ENCODE measurements at regions not wholly inside any gene's neighbourhood (a gene's known extent, or its start where the extent isn't known, plus 50 kb on each side); places are given as distances from the start of the nearest gene placed in this dataset.

- 92 to 100% methylated on average over 1 to 2 of the region's 3 CpGs for WGBS, 2 experiments (ENCODE audit: insufficient coverage in 2 of 2)
- peaks cover 2% of the 10 kb centered on the region for H3K4me1 ChIP-seq (ENCODE audit: control insufficient read depth, insufficient read depth, low read length, poor library complexity, severe bottlenecking)
- H3K27ac ChIP-seq (ENCODE audit: low read depth, low read length, severe bottlenecking), result no peak overlapping the region
- H3K36me3 ChIP-seq (ENCODE audit: control insufficient read depth, insufficient read depth, low read length), result no peaks in the 10 kb centered on the region
- H3K9me3 ChIP-seq (ENCODE audit: control insufficient read depth, low read length), result no peaks in the 10 kb centered on the region
- H3K4me3 ChIP-seq (ENCODE audit: extremely low read depth, insufficient read depth, low read length, poor library complexity, severe bottlenecking), result no peak overlapping the region
Measured at GRCh38 chr15:31802761-31803160, 227.6 kb upstream of the CHRNA7 start.

- H3K4me1 ChIP-seq (ENCODE audit: control insufficient read depth, insufficient read depth, low read length, poor library complexity, severe bottlenecking), result peaks cover 2% of the 10 kb centered on the region
Measured at GRCh38 chr15:31803388-31803884, 226.9 kb upstream of the CHRNA7 start.

GRCh38 chr15:31805090-31805662 lies 225.1 kb upstream of the CHRNA7 start:
- Histone ChIP-seq H3K4me1 (ENCODE audit: control insufficient read depth, insufficient read depth, low read length, poor library complexity, severe bottlenecking) (peaks cover 2% of the 10 kb centered on the region), H3K4me3 (ENCODE audit: extremely low read depth, insufficient read depth, low read length, poor library complexity, severe bottlenecking) (no peak overlapping the region), H3K27ac (ENCODE audit: low read depth, low read length, severe bottlenecking) (no peak overlapping the region), H3K9me3 (ENCODE audit: control insufficient read depth, low read length) (no peaks in the 10 kb centered on the region), H3K36me3 (ENCODE audit: control insufficient read depth, insufficient read depth, low read length) (no peaks in the 10 kb centered on the region)
- WGBS, 2 experiments (ENCODE audit: insufficient coverage in 2 of 2), result 73% methylated on average over 2 of the region's 5 CpGs; no CpG with 5 or more reads in 1 of the 2 experiments

More at GRCh38 chr15:31803388-31803884, 226.9 kb upstream of the CHRNA7 start:
- WGBS, 2 experiments (ENCODE audit: insufficient coverage in 2 of 2), result 83 to 100% methylated on average over 2 of the region's 3 CpGs
- H3K36me3 ChIP-seq (ENCODE audit: control insufficient read depth, insufficient read depth, low read length), result no peaks in the 10 kb centered on the region
- no peak overlapping the region for H3K27ac ChIP-seq (ENCODE audit: low read depth, low read length, severe bottlenecking)
- H3K9me3 ChIP-seq (ENCODE audit: control insufficient read depth, low read length), result no peaks in the 10 kb centered on the region
- no peak overlapping the region for H3K4me3 ChIP-seq (ENCODE audit: extremely low read depth, insufficient read depth, low read length, poor library complexity, severe bottlenecking)

GRCh38 chr15:31806106-31806505 lies 224.2 kb upstream of the CHRNA7 start:
- Histone ChIP-seq H3K36me3 (ENCODE audit: control insufficient read depth, insufficient read depth, low read length) (no peaks in the 10 kb centered on the region), H3K9me3 (ENCODE audit: control insufficient read depth, low read length) (no peaks in the 10 kb centered on the region), H3K4me3 (ENCODE audit: extremely low read depth, insufficient read depth, low read length, poor library complexity, severe bottlenecking) (no peak overlapping the region), H3K27ac (ENCODE audit: low read depth, low read length, severe bottlenecking) (no peak overlapping the region), H3K4me1 (ENCODE audit: control insufficient read depth, insufficient read depth, low read length, poor library complexity, severe bottlenecking) (peaks cover 2% of the 10 kb centered on the region)

- no peak overlapping the region for H3K4me3 ChIP-seq (ENCODE audit: extremely low read depth, insufficient read depth, low read length, poor library complexity, severe bottlenecking)
Measured at GRCh38 chr15:31811641-31812040, 218.7 kb upstream of the CHRNA7 start.

GRCh38 chr15:31814082-31814481 lies 216.2 kb upstream of the CHRNA7 start:
- H3K27ac ChIP-seq (ENCODE audit: low read depth, low read length, severe bottlenecking), result no peak overlapping the region
- 60 to 92% methylated on average over 3 to 4 of the region's 5 CpGs for WGBS, 2 experiments (ENCODE audit: insufficient coverage in 2 of 2)
- no peaks in the 10 kb centered on the region for H3K9me3 ChIP-seq (ENCODE audit: control insufficient read depth, low read length)
- H3K4me1 ChIP-seq (ENCODE audit: control insufficient read depth, insufficient read depth, low read length, poor library complexity, severe bottlenecking), result no peaks in the 10 kb centered on the region
- H3K36me3 ChIP-seq (ENCODE audit: control insufficient read depth, insufficient read depth, low read length), result no peaks in the 10 kb centered on the region
- no peak overlapping the region for H3K4me3 ChIP-seq (ENCODE audit: extremely low read depth, insufficient read depth, low read length, poor library complexity, severe bottlenecking)

More at GRCh38 chr15:31811641-31812040, 218.7 kb upstream of the CHRNA7 start:
- Histone ChIP-seq H3K27ac (ENCODE audit: low read depth, low read length, severe bottlenecking) (no peak overlapping the region), H3K36me3 (ENCODE audit: control insufficient read depth, insufficient read depth, low read length) (no peaks in the 10 kb centered on the region), H3K4me1 (ENCODE audit: control insufficient read depth, insufficient read depth, low read length, poor library complexity, severe bottlenecking) (no peaks in the 10 kb centered on the region), H3K9me3 (ENCODE audit: control insufficient read depth, low read length) (no peaks in the 10 kb centered on the region)
- 90 to 91% methylated on average over 8 of the region's 10 CpGs for WGBS, 2 experiments (ENCODE audit: insufficient coverage in 2 of 2)

- WGBS, 2 experiments (ENCODE audit: insufficient coverage in 2 of 2), result 89 to 91% methylated on average over 8 to 9 of the region's 15 CpGs
- H3K4me3 ChIP-seq (ENCODE audit: extremely low read depth, insufficient read depth, low read length, poor library complexity, severe bottlenecking), result no peak overlapping the region
- H3K36me3 ChIP-seq (ENCODE audit: control insufficient read depth, insufficient read depth, low read length), result no peaks in the 10 kb centered on the region
- H3K27ac ChIP-seq (ENCODE audit: low read depth, low read length, severe bottlenecking), result no peak overlapping the region
- no peaks in the 10 kb centered on the region for H3K9me3 ChIP-seq (ENCODE audit: control insufficient read depth, low read length)
- no peaks in the 10 kb centered on the region for H3K4me1 ChIP-seq (ENCODE audit: control insufficient read depth, insufficient read depth, low read length, poor library complexity, severe bottlenecking)
Measured at GRCh38 chr15:31815411-31816155, 214.7 kb upstream of the CHRNA7 start.

GRCh38 chr15:31822463-31822862 lies 207.9 kb upstream of the CHRNA7 start:
- no peak overlapping the region for H3K4me3 ChIP-seq (ENCODE audit: extremely low read depth, insufficient read depth, low read length, poor library complexity, severe bottlenecking)
- WGBS, 2 experiments (ENCODE audit: insufficient coverage in 2 of 2), result 92% methylated on average over 1 of the region's 2 CpGs; no CpG with 5 or more reads in 1 of the 2 experiments
- no peaks in the 10 kb centered on the region for H3K4me1 ChIP-seq (ENCODE audit: control insufficient read depth, insufficient read depth, low read length, poor library complexity, severe bottlenecking)
- no peak overlapping the region for H3K27ac ChIP-seq (ENCODE audit: low read depth, low read length, severe bottlenecking)
- H3K9me3 ChIP-seq (ENCODE audit: control insufficient read depth, low read length), result no peaks in the 10 kb centered on the region
- H3K36me3 ChIP-seq (ENCODE audit: control insufficient read depth, insufficient read depth, low read length), result no peaks in the 10 kb centered on the region

GRCh38 chr15:31824024-31824423 lies 206.3 kb upstream of the CHRNA7 start:
- Histone ChIP-seq H3K4me1 (ENCODE audit: control insufficient read depth, insufficient read depth, low read length, poor library complexity, severe bottlenecking) (no peaks in the 10 kb centered on the region), H3K27ac (ENCODE audit: low read depth, low read length, severe bottlenecking) (no peak overlapping the region), H3K9me3 (ENCODE audit: control insufficient read depth, low read length) (no peaks in the 10 kb centered on the region), H3K4me3 (ENCODE audit: extremely low read depth, insufficient read depth, low read length, poor library complexity, severe bottlenecking) (no peak overlapping the region), H3K36me3 (ENCODE audit: control insufficient read depth, insufficient read depth, low read length) (no peaks in the 10 kb centered on the region)
- WGBS, 2 experiments (ENCODE audit: insufficient coverage in 2 of 2), result 87 to 100% methylated on average over 2 of the region's 5 CpGs

- Histone ChIP-seq H3K9me3 (ENCODE audit: control insufficient read depth, low read length) (no peaks in the 10 kb centered on the region), H3K4me1 (ENCODE audit: control insufficient read depth, insufficient read depth, low read length, poor library complexity, severe bottlenecking) (no peaks in the 10 kb centered on the region), H3K4me3 (ENCODE audit: extremely low read depth, insufficient read depth, low read length, poor library complexity, severe bottlenecking) (no peak overlapping the region), H3K36me3 (ENCODE audit: control insufficient read depth, insufficient read depth, low read length) (no peaks in the 10 kb centered on the region), H3K27ac (ENCODE audit: low read depth, low read length, severe bottlenecking) (no peak overlapping the region)
- 100% methylated on average over 1 to 2 of the region's 3 CpGs for WGBS, 2 experiments (ENCODE audit: insufficient coverage in 2 of 2)
Measured at GRCh38 chr15:31828594-31828993, 201.7 kb upstream of the CHRNA7 start.

GRCh38 chr15:31830591-31830990 lies 199.7 kb upstream of the CHRNA7 start:
- WGBS, 2 experiments (ENCODE audit: insufficient coverage in 2 of 2), result 60% methylated on average over 1 of the region's 1 CpG; no CpG with 5 or more reads in 1 of the 2 experiments
- H3K36me3 ChIP-seq (ENCODE audit: control insufficient read depth, insufficient read depth, low read length), result no peaks in the 10 kb centered on the region
- H3K27ac ChIP-seq (ENCODE audit: low read depth, low read length, severe bottlenecking), result no peak overlapping the region
- H3K4me3 ChIP-seq (ENCODE audit: extremely low read depth, insufficient read depth, low read length, poor library complexity, severe bottlenecking), result no peak overlapping the region
- H3K4me1 ChIP-seq (ENCODE audit: control insufficient read depth, insufficient read depth, low read length, poor library complexity, severe bottlenecking), result no peaks in the 10 kb centered on the region
- no peaks in the 10 kb centered on the region for H3K9me3 ChIP-seq (ENCODE audit: control insufficient read depth, low read length)

Data from mesodermal cell (in vitro differentiated cells).